TTC549 (cell line): ENCODE measurements at regions not wholly inside any gene's neighbourhood (a gene's known extent, or its start where the extent isn't known, plus 50 kb on each side); places are given as distances from the start of the nearest gene placed in this dataset.

Experiments
- FAIRE-seq: peaks from 2 replicates; lab custom pipeline; 2012; peaks lifted over from hg19 to GRCh38; lab: Jason Lieb, UNC

DNA sequence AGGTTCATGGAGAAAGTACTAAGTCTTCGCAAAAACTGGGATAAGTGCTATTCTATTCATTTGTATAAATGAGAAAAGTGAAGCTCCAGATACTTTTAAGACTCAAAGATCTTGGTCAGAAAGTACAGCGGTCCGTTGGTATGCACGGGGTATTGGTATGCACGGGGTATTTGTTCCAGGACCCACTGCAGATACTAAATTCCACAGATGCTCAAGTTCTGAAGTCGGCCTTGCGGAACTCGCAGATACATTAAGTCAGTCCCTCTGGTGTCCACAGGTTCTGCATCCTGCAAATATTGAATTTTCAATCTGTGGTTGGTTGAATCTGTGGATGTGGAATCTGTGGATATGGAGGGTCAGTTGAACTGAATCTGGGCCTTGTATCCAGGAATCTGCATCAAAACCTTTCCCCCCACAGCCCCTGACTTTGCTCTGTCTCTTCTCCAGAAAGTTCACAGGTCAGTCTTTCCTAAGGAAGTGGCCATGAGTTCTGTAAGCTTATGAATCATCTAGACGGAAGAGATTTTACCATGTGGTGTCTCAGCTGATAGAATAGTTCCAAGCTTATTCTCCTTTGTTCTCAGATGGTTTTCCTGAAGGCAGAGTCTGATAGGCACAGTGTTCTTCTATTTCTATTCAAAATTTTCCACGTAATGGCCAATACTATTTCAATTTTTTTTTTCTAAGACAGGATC is 274.7 kb downstream of the NEDD1 start:
- no peak for FAIRE-seq

DNA sequence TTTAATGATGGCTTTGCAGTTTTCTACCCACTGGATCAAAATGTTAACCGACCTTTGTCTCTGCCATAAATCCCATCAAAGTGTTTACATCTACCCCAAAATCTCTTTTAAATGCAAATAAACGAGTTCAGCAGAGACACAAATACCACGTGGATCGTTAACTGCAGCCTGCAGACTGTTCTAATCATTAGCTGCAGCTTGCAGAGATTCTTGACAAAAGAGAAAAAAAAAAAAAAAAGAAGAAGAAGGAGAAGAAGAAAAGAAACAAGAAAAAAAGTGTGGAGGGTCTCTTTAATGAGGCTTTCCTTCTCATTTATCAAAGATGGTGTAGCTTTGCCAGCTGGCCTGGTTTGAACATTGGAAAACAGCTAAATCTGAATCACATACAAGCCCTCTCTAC is 275.7 kb downstream of the NEDD1 start:
- no peak for FAIRE-seq

- FAIRE-seq: no peak
Observed at GRCh38 chr12:97184127-97184773, 277.2 kb downstream of the NEDD1 start.

GRCh38 chr12:97185567-97185966 is 277.0 kb upstream of the RMST start:
- no peak for FAIRE-seq

DNA sequence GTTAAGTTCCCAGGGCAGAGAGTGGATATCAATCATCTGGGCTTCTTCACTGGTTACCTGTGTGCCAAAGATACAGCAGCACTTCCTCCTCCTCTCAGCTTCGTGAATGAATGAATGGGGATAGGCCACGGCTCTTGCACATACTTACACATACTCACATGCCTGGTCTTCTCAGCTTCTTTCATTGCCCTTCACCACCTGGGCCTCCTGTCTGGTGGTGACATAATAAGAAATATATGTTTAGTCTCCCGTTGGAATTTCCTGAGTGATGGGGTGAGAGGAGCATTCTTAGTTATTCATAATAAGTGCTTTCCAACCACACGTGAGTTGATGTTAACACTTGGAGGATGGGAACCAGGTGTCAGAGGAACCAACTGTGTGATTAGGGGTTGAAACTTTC is 268.1 kb upstream of the RMST start:
- no peak for FAIRE-seq

- FAIRE-seq: no peak
Observed at GRCh38 chr12:97200181-97200580, 262.4 kb upstream of the RMST start.

- FAIRE-seq: no peak
Observed at GRCh38 chr12:97203408-97203807, 259.2 kb upstream of the RMST start.

GRCh38 chr12:97209997-97210396 is 252.6 kb upstream of the RMST start:
- no peak for FAIRE-seq

DNA sequence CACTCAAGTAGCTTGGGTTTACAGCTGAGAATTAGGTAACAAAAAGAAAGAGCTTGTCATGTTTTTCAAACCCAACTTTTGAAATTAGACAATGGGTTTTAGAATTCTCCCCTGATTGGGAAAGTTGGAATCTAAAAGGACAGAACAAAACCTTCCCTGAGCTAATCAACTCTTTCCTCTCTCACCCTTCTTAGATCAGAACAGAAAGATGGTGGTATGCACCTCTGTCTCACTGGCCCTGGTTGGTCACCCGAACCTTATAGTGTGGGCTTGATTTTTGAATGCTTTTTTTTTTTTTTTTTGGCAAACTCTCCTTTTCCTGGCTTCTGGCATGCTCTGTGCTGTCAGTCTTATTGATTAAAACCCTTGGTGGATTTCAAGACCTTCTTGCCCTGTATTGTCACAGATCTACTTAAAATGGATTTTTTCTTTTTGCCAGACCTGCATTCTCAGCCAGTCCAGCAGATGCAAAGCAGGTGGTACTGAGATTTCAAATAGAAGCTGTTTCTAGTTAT is 251.1 kb upstream of the RMST start:
- no peak for FAIRE-seq

GRCh38 chr12:97216848-97217247 is 245.8 kb upstream of the RMST start:
- FAIRE-seq: no peak

DNA sequence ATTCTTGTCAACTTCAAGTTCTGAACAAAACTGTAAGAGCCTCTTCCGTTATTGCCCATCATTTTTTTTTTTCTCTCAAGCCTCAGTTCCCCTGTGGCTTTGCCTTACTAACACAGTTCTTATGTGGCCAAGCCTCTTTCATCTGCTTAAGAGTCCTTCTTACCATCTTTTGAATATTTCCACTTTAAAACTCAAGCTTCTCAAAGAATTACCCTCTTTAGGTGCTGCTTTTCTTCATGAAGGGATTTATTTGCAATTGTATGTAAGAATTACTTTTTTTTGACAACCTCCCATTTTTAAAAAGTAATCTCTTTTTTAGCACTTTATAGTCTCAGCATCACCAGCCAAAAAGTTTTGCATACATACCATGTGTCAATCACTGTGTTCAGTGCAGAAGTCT is 240.2 kb upstream of the RMST start:
- no peak for FAIRE-seq

GRCh38 chr12:97223419-97223818 is 239.2 kb upstream of the RMST start:
- FAIRE-seq: no peak

- FAIRE-seq: no peak
Observed at GRCh38 chr12:97229004-97229403, 233.6 kb upstream of the RMST start.

GRCh38 chr12:97235102-97235501 is 227.5 kb upstream of the RMST start:
- FAIRE-seq: no peak

- no peak for FAIRE-seq
Observed at GRCh38 chr12:97246368-97246767, 216.2 kb upstream of the RMST start.

DNA sequence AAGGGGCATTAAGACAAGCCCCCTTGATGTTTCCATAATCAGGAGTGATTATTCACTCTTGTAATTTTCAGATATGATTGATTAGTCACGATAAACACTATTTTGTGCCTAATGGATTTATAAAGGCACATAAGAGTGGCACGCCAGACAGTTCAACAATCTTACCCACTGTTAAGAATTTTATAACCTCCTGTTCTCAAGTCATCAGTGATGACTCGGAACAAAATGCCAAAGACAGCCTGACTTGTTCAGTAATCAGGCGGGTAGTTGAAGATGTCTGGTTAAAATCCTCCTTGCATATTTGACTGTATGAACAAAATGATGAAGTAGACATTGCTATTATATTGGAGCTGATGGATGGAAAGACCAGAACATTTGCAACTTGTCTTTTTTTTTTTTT is 212.1 kb upstream of the RMST start:
- no peak for FAIRE-seq

- FAIRE-seq: no peak
Observed at GRCh38 chr12:97257726-97258125, 204.9 kb upstream of the RMST start.

DNA sequence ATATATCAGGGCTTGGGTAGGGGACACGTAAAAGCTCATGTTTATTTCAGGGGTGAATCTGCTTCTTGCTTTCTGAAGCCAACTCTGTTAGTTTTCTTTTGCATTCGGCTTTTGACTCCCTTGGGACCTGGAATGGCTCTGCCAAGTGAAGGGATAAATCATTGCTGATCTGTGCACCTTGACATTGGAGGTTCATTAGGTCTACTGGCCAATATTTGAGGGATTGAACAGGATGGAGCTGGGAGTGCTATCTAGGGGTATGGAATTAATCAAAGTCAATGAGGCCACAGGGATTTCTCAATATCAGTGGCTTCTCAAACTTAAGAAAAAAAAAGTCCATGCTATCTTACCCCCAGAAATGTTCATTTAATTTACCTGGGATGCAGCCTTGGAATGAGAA is 203.5 kb upstream of the RMST start:
- no peak for FAIRE-seq

GRCh38 chr12:97260786-97261185 is 201.8 kb upstream of the RMST start:
- FAIRE-seq: no peak

DNA sequence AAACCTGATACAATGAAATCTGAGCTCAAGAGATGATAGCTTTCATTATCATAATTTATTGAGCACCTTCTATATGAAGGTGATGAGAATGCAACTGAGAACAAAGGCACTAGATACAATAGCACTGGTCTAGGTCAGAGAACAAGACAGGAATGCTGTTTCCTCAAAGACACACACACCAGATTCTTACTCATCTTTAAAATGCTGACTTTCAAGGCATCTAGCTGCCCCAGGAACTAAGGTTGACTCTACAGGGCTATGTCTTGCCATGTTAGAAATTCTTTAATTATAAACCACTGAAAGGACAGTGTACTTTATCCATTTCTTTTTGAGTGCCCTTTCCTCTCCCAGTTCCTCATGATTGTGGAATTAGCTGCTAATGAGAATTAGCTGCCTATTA is 195.4 kb upstream of the RMST start:
- FAIRE-seq: no peak

DNA sequence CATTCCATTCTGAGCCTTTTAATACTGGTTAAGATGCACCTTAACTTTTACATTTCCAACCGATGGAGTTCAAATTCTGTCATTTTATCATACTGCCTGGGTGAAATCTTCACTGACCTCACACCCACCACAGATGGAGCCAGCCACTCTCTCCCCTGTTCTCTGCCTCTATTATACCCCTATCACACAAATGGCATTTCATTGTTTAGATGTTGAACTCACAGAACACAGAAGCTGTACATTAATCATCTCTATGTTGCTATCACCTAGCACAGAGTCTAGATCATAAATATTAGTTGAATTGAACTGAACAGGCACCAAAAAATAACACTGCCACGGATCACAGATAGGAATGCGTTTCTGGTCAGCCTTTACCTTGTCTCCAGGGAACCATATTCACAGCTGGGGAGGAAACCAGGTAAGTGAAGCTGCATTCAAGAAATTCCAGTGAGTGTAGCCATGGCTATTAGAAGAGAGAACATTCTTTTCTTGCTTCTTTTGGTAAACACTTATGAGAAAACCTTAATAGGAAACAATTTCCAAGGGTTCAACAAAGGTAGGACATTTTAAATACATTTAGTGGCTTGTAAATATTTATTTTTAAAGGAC is 194.9 kb upstream of the RMST start:
- FAIRE-seq: no peak

DNA sequence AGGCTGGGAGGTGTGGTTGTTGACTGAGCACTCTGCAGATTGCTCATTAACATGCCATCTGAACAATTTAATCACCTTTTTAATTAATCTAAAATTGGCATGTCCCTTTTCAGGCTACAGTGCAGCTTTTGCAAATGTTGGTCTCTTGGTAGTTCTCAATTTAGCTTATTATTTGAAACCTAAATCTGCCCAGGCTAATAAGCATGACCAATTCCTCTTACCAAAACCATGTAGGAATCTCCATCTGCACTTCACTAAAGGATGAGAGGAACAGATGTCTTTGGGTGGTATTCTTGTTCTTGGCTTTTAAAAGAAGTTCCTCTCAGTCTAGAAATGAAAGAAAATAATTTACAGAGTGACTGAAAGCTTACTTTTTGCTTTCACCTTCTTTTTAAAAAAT is 190.1 kb upstream of the RMST start:
- FAIRE-seq: no peak

DNA sequence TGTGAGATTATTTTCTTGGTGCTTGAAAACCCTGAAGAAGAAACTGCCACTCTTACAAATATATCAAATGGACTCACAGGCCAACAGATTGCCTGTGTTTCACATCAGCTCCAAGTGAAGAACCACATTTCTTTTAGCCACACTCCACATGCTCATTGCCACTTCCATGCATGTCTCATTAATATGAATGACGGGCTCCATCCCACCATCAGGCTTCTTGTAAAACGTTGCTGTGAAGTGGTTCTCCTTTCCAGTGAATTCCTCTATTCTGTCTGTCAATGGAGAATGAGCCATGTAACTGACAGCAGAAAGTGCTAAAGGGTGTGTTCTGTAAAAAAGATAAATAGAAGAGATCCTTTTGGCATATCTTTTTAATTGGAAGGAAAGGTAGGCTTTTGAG is 188.2 kb upstream of the RMST start:
- no peak for FAIRE-seq

GRCh38 chr12:97275256-97275655 is 187.3 kb upstream of the RMST start:
- no peak for FAIRE-seq
